ENCODE measurements at regions not wholly inside any gene's neighbourhood (a gene's known extent, or its start where the extent isn't known, plus 50 kb on each side); places are given as distances from the start of the nearest gene placed in this dataset.

GRCh38 chr6:1055015-1055921 is 256.6 kb upstream of the FOXQ1 start:
- TF ChIP-seq EP300 (IDR thresholded peaks at IDR 0.05) = no peak
- TF ChIP-seq CTCF (IDR thresholded peaks at IDR 0.05) = no peak
- TF ChIP-seq POLR2A (IDR thresholded peaks at IDR 0.05) = no peak

Data from tibial nerve (tissue), 4 donors.